A673 (cell line): ENCODE measurements at regions not wholly inside any gene's neighbourhood (a gene's known extent, or its start where the extent isn't known, plus 50 kb on each side); places are given as distances from the start of the nearest gene placed in this dataset.

Source experiments
- CTCF ChIP-seq: fragments of 300-800, 200-600 bp; sonication (generic); conservative IDR thresholded peaks from 2 replicates; pipeline ENCODE4 v1.5.1; 2017; ENCODE audit warnings: low read depth, mild to moderate bottlenecking, antibody characterized with exemption, low read length, moderate library complexity, mixed read lengths
- EZH2 ChIP-seq: fragments of 200-600 bp; sonication (generic); IDR thresholded peaks from 2 replicates; pipeline ENCODE4 v1.6.1; 2017; ENCODE audit warnings: borderline replicate concordance, low read depth, mild to moderate bottlenecking, mixed read lengths, antibody characterized with exemption, low read length; ENCODE audit not compliant: poor library complexity, severe bottlenecking

DNA sequence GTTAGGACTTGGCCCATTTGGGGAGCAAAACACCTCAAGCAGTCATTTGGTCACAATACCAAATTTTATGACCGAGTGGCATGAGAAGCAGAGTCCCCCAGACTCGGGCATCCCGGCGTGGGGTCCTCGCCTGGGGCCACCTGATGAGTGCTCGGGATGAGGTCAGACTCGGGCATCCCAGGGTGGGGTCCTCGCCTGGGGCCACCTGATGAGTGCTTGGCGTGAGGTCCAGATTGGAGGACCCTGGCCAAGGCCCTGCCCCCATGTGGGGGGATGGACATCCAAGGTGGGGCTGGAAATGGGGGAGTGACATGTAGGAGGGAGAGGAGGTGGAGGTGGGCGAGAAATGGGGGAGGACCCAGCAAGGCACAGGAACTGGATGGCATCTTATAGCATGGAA, 56.1 kb upstream of the CST7 start:
- TF ChIP-seq CTCF, result no peak
- TF ChIP-seq EZH2, result no peak
